DND-41 (cell line): ENCODE measurements at regions not wholly inside any gene's neighbourhood (a gene's known extent, or its start where the extent isn't known, plus 50 kb on each side); places are given as distances from the start of the nearest gene placed in this dataset.

Source experiments
- ATAC-seq: fragments of 200-7000 bp; cut with Tn5 transposase; 3 replicates; pipeline ENCODE4 v1.9.1; 2021; ENCODE audit warnings: low read depth; ENCODE audit not compliant: insufficient read depth
- DNase-seq: peaks from one replicate; pipeline ENCODE4 v3.0.0-alpha.2; 2020
- H2AFZ ChIP-seq: 2 replicates; pipeline ENCODE4 v1.6.0; 2012; ENCODE audit warnings: low read depth, low read length
- H3K27ac ChIP-seq: 2 replicates; pipeline ENCODE4 v1.5.1; 2012; ENCODE audit warnings: low read length, inconsistent platforms
- H3K27me3 ChIP-seq: fragments of 200-600 bp; sonication (generic); 2 replicates; pipeline ENCODE4 v1.6.0; 2012; ENCODE audit warnings: low read length, mild to moderate bottlenecking, inconsistent platforms; ENCODE audit not compliant: insufficient read depth, poor library complexity
- H3K36me3 ChIP-seq: 2 replicates; pipeline ENCODE4 v1.5.1; 2012; ENCODE audit warnings: low read length, inconsistent platforms; ENCODE audit not compliant: insufficient read depth
- H3K4me1 ChIP-seq: 2 replicates; pipeline ENCODE4 v1.5.1; 2012; ENCODE audit warnings: mild to moderate bottlenecking, low read length; ENCODE audit not compliant: insufficient read depth
- H3K4me2 ChIP-seq: 2 replicates; pipeline ENCODE4 v1.6.0; 2012; ENCODE audit warnings: mild to moderate bottlenecking, moderate library complexity, low read length, inconsistent platforms; ENCODE audit not compliant: insufficient read depth
- H3K4me3 ChIP-seq, 2 experiments: fragments of 200-600 bp in 1 of 2; shearing (Covaris generic) in 1 of 2; 2 replicates each; pipeline ENCODE4 v1.5.1; 2012 to 2016; ENCODE audit warnings: inconsistent platforms in 2 of 2, low read length in 2 of 2, mild to moderate bottlenecking in 2 of 2, low read depth in 1 of 2, moderate library complexity in 1 of 2
- H3K79me2 ChIP-seq: 2 replicates; pipeline ENCODE4 v1.6.0; 2012; ENCODE audit warnings: low read length, inconsistent platforms; ENCODE audit not compliant: insufficient read depth
- H3K9ac ChIP-seq: 2 replicates; pipeline ENCODE4 v1.6.0; 2012; ENCODE audit warnings: low read depth, mild to moderate bottlenecking, inconsistent platforms, low read length, moderate library complexity
- H3K9me3 ChIP-seq: 2 replicates; pipeline ENCODE4 v1.5.1; 2012; ENCODE audit warnings: low read length, moderate library complexity, mild to moderate bottlenecking, inconsistent platforms; ENCODE audit not compliant: insufficient read depth, severe bottlenecking
- H4K20me1 ChIP-seq: 2 replicates; pipeline ENCODE4 v1.6.0; 2012; ENCODE audit warnings: low read length; ENCODE audit not compliant: insufficient read depth
- CTCF ChIP-seq: IDR thresholded peaks from 2 replicates; pipeline ENCODE4 v1.5.1; 2012; ENCODE audit warnings: borderline replicate concordance, low read length, moderate library complexity, mild to moderate bottlenecking; ENCODE audit not compliant: poor library complexity, severe bottlenecking; ENCODE audit errors: extremely low read depth
- EZH2 ChIP-seq: IDR thresholded peaks from 3 replicates; pipeline ENCODE4 v1.6.1; 2012; ENCODE audit warnings: borderline replicate concordance, low read depth, mild to moderate bottlenecking, moderate library complexity, low read length, inconsistent platforms; ENCODE audit not compliant: severe bottlenecking

GRCh38 chr12:107374161-107374840 lies 281.0 kb upstream of the CRY1 start:
- Histone ChIP-seq H3K4me3 (no peak overlapping the region), H3K4me2 (no peak overlapping the region), H3K79me2 (no peaks in the 10 kb centered on the region), H4K20me1 (no peaks in the 10 kb centered on the region), H3K36me3 (no peaks in the 10 kb centered on the region), H3K27ac (no peak overlapping the region), H3K9me3 (no peaks in the 10 kb centered on the region), H3K9ac (no peak overlapping the region), H2AFZ (no peak overlapping the region), H3K27me3 (no peaks in the 10 kb centered on the region), H3K4me1 (no peaks in the 10 kb centered on the region)
- ATAC-seq: no peak
- TF ChIP-seq CTCF: no peak
- no peak for TF ChIP-seq EZH2
- no peak for DNase-seq

DNA sequence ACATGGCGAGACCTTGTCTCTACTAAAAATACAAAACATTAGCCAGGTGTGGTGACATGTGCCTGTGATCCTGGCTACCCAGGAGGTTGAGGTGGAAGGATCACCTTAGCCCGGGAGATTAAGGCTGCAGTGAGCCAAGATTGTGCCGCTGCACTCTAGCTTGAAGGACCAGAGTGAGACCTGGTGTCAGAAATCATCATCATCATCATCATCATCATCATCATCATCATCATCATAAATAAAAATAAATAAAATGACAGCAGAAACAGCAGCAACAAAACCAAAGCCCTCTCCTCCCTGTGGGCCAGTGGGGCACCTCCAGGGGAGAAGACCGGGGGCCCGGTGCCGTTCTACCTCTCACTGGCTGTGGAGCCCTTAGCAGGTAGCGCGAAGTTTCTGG lies 281.9 kb upstream of the CRY1 start:
- no peaks in the 10 kb centered on the region for H3K9me3 ChIP-seq
- no peak overlapping the region for H3K4me2 ChIP-seq
- H4K20me1 ChIP-seq: no peaks in the 10 kb centered on the region
- H2AFZ ChIP-seq: no peak overlapping the region
- no peaks in the 10 kb centered on the region for H3K27me3 ChIP-seq
- H3K79me2 ChIP-seq: no peaks in the 10 kb centered on the region
- no peak overlapping the region for H3K9ac ChIP-seq
- no peak overlapping the region for H3K27ac ChIP-seq
- ATAC-seq: no peak
- no peaks in the 10 kb centered on the region for H3K4me1 ChIP-seq
- H3K36me3 ChIP-seq: no peaks in the 10 kb centered on the region
- no peak for DNase-seq
- TF ChIP-seq EZH2 (no peak), CTCF (no peak)
- H3K4me3 ChIP-seq: no peak overlapping the region

DNA sequence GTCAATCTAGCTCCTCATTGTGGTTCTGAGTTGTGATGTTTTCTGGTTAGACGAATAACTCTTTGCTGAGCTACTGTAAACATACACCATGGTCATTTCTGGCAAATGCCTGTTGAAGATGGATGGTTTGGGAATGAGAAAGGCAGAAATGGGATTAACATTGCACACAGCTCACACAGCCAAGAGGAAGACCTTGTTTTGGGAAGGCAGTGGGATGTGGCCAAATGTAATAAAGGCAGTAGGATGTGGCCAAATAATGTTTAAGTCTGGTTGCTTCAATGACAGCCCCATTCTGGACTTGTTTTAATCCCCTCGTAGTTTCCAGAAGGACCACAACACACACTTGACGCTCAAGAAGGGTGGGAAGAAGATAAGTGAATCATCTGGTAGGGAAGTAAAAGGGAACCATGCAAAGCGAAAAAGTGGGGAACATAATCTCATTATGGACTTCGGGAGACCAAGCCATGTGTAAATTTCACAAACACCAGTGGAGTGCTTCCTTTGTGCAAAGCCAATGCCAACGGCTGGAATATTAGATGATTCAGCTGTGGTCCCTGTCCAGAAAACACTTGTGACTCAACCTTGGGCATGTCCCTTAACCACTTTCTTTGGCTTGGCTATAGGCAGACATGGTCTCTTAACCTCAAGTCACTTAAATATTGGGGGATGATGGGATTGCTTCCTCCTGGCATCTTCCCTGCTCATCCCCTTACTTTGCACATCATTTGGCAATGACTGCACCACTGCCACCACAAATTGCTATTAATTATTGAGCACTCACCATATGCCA lies 284.4 kb upstream of the CRY1 start:
- Histone ChIP-seq H3K36me3 (no peaks in the 10 kb centered on the region), H3K27me3 (no peaks in the 10 kb centered on the region), H4K20me1 (no peaks in the 10 kb centered on the region), H3K9ac (no peak overlapping the region), H3K27ac (no peak overlapping the region), H3K4me3 (no peak overlapping the region), H3K4me2 (no peak overlapping the region), H3K9me3 (no peaks in the 10 kb centered on the region), H3K79me2 (no peaks in the 10 kb centered on the region), H3K4me1 (no peaks in the 10 kb centered on the region), H2AFZ (no peak overlapping the region)
- TF ChIP-seq EZH2 (no peak), CTCF (no peak)
- ATAC-seq (no peak), DNase-seq (no peak)
